Activated CD4-positive, alpha-beta T cell treated with anti-CD3 and anti-CD28 coated beads, Interleukin-2, amount 10 ng/mL, durations not matched to agents 24 days and 14 days (primary cell): ENCODE measurements at regions not wholly inside any gene's neighbourhood (a gene's known extent, or its start where the extent isn't known, plus 50 kb on each side); places are given as distances from the start of the nearest gene placed in this dataset.

ENCODE experiments used
- DNase-seq: peaks from one replicate; pipeline ENCODE4 v3.0.0; 2022
- H3K27ac Mint-ChIP-seq: one replicate; pipeline ENCODE4 v1.8.0; 2022; ENCODE audit warnings: mild to moderate bottlenecking, mixed read lengths
- H3K27me3 Mint-ChIP-seq: one replicate; pipeline ENCODE4 v1.8.0; 2022; ENCODE audit warnings: mixed read lengths
- H3K36me3 Mint-ChIP-seq: one replicate; pipeline ENCODE4 v1.8.0; 2022; ENCODE audit warnings: low read depth, mild to moderate bottlenecking, mixed read lengths
- H3K4me1 Mint-ChIP-seq: one replicate; pipeline ENCODE4 v1.8.0; 2021; ENCODE audit warnings: mixed read lengths
- H3K4me3 Mint-ChIP-seq: one replicate; pipeline ENCODE4 v1.8.0; 2022; ENCODE audit warnings: mild to moderate bottlenecking, moderate library complexity, mixed read lengths
- H3K9me3 Mint-ChIP-seq: one replicate; pipeline ENCODE4 v1.8.0; 2021; ENCODE audit warnings: mixed read lengths
- intact Hi-C: fragments of 100-400 bp; cut with micrococcal nuclease; formaldehyde crosslinking; loops from one replicate; pipeline ENCODE4 v1.15.1; 2023

GRCh38 chr7:94843553-94843952 is 63.8 kb upstream of the PPP1R9A start:
- no peaks in the 10 kb centered on the region for H3K4me1 Mint-ChIP-seq
- DNase-seq = no peak
- H3K27me3 Mint-ChIP-seq = no peaks in the 10 kb centered on the region
- H3K9me3 Mint-ChIP-seq = peaks cover 14% of the 10 kb centered on the region
- no peaks in the 10 kb centered on the region for H3K36me3 Mint-ChIP-seq
- H3K4me3 Mint-ChIP-seq = no peak overlapping the region
- no peak overlapping the region for H3K27ac Mint-ChIP-seq
- intact Hi-C loops = no loop called here

- Mint-ChIP-seq H3K4me3 (no peak overlapping the region), H3K9me3 (peaks cover 5% of the 10 kb centered on the region), H3K36me3 (no peaks in the 10 kb centered on the region), H3K4me1 (no peaks in the 10 kb centered on the region), H3K27ac (no peak overlapping the region), H3K27me3 (no peaks in the 10 kb centered on the region)
- intact Hi-C loops = no loop called here
- no peak for DNase-seq
These were observed 58.9 kb upstream of the PPP1R9A start for GRCh38 chr7:94848531-94848930.

- no peak overlapping the region for H3K4me3 Mint-ChIP-seq
- H3K36me3 Mint-ChIP-seq = no peaks in the 10 kb centered on the region
- DNase-seq = no peak
- H3K27me3 Mint-ChIP-seq = no peaks in the 10 kb centered on the region
- H3K4me1 Mint-ChIP-seq = no peaks in the 10 kb centered on the region
- no peaks in the 10 kb centered on the region for H3K9me3 Mint-ChIP-seq
- H3K27ac Mint-ChIP-seq = no peak overlapping the region
- intact Hi-C loops = no loop called here
These were observed 58.3 kb upstream of the PPP1R9A start for GRCh38 chr7:94848992-94849576.

- Mint-ChIP-seq H3K27me3 (no peaks in the 10 kb centered on the region), H3K36me3 (no peaks in the 10 kb centered on the region), H3K4me1 (no peaks in the 10 kb centered on the region), H3K4me3 (no peak overlapping the region), H3K9me3 (no peaks in the 10 kb centered on the region), H3K27ac (no peak overlapping the region)
- DNase-seq = no peak
- intact Hi-C loops = no loop called here
These were observed 57.7 kb upstream of the PPP1R9A start for GRCh38 chr7:94849636-94850208.

GRCh38 chr7:94855589-94855988 is 51.8 kb upstream of the PPP1R9A start:
- Mint-ChIP-seq H3K4me3 (no peak overlapping the region), H3K27ac (no peak overlapping the region), H3K4me1 (no peaks in the 10 kb centered on the region), H3K36me3 (no peaks in the 10 kb centered on the region), H3K9me3 (no peaks in the 10 kb centered on the region), H3K27me3 (no peaks in the 10 kb centered on the region)
- intact Hi-C loops = no loop called here
- no peak for DNase-seq

GRCh38 chr7:94856643-94857042 is 50.8 kb upstream of the PPP1R9A start:
- H3K9me3 Mint-ChIP-seq = no peaks in the 10 kb centered on the region
- intact Hi-C loops = no loop called here
- no peaks in the 10 kb centered on the region for H3K36me3 Mint-ChIP-seq
- H3K4me1 Mint-ChIP-seq = no peaks in the 10 kb centered on the region
- H3K27ac Mint-ChIP-seq = no peak overlapping the region
- no peaks in the 10 kb centered on the region for H3K27me3 Mint-ChIP-seq
- no peak for DNase-seq
- no peak overlapping the region for H3K4me3 Mint-ChIP-seq
